ENCODE measurements at regions not wholly inside any gene's neighbourhood (a gene's known extent, or its start where the extent isn't known, plus 50 kb on each side); places are given as distances from the start of the nearest gene placed in this dataset.

GRCh38 chr10:3898821-3899220 lies 113.8 kb upstream of the KLF6 start:
- TF ChIP-seq CTCF (IDR thresholded peaks at IDR 0.05) (no peak), EP300 (IDR thresholded peaks at IDR 0.05; ENCODE audit: low read depth) (no peak)
